ENCODE measurements at regions not wholly inside any gene's neighbourhood (a gene's known extent, or its start where the extent isn't known, plus 50 kb on each side); places are given as distances from the start of the nearest gene placed in this dataset.
"Not testable (repeated sequence)": the region's sequence is repeated elsewhere in the genome, so short reads cannot be mapped to it uniquely, and the experiment has no call there.

- no peak overlapping the region for H3K4me2 ChIP-seq (replicated peaks; ENCODE audit: extremely low read depth, low read length, poor library complexity, severe bottlenecking)
- intact Hi-C loops (cut with micrococcal nuclease), result no loop called here
- H3K36me3 ChIP-seq (replicated peaks in 1 of 2; ENCODE audit: control insufficient read depth in 1 of 2, insufficient read depth in 2 of 2, low read length in 2 of 2), result no peaks in the 10 kb centered on the region
- H3K27me3 Mint-ChIP-seq (ENCODE audit: low read depth in 3 of 3), result no peaks in the 10 kb centered on the region
- no peak overlapping the region for H3K27ac ChIP-seq (ENCODE audit: low read depth in 1 of 2, low read length in 2 of 2)
- no peaks in the 10 kb centered on the region for H3K27me3 ChIP-seq (ENCODE audit: control insufficient read depth in 2 of 2, insufficient read depth in 2 of 2, low read length in 2 of 2)
- no peak for DNase-seq
- no peak overlapping the region for H3K4me3 ChIP-seq (replicated peaks in 1 of 3; ENCODE audit: low read depth in 2 of 3, low read length in 3 of 3)
- no peak overlapping the region for H3K4me3 Mint-ChIP-seq
- H3K4me1 Mint-ChIP-seq, result no peaks in the 10 kb centered on the region
- peaks cover 2 to 4% of the 10 kb centered on the region in 2 donors for H3K9me3 ChIP-seq (replicated peaks in 1 of 2; ENCODE audit: control insufficient read depth in 1 of 2, insufficient read depth in 1 of 2, low read length in 2 of 2)
- no peaks in the 10 kb centered on the region for H3K79me2 ChIP-seq (ENCODE audit: insufficient read depth, low read length)
- no peaks in the 10 kb centered on the region for H3K36me3 Mint-ChIP-seq
- peaks cover 3 to 16% (median 14%) of the 10 kb centered on the region in 7 donors for H3K9me3 Mint-ChIP-seq
- no peak overlapping the region for H3K9ac ChIP-seq (ENCODE audit: insufficient read depth, low read length, poor library complexity, severe bottlenecking)
- WGBS (ENCODE audit: insufficient coverage), result no CpG with 5 or more reads among the region's 3 CpGs
- H3K4me1 ChIP-seq (ENCODE audit: control insufficient read depth in 1 of 2, insufficient read depth in 2 of 2, low read length in 2 of 2), result no peaks in the 10 kb centered on the region
- TF ChIP-seq, protein P1, sequence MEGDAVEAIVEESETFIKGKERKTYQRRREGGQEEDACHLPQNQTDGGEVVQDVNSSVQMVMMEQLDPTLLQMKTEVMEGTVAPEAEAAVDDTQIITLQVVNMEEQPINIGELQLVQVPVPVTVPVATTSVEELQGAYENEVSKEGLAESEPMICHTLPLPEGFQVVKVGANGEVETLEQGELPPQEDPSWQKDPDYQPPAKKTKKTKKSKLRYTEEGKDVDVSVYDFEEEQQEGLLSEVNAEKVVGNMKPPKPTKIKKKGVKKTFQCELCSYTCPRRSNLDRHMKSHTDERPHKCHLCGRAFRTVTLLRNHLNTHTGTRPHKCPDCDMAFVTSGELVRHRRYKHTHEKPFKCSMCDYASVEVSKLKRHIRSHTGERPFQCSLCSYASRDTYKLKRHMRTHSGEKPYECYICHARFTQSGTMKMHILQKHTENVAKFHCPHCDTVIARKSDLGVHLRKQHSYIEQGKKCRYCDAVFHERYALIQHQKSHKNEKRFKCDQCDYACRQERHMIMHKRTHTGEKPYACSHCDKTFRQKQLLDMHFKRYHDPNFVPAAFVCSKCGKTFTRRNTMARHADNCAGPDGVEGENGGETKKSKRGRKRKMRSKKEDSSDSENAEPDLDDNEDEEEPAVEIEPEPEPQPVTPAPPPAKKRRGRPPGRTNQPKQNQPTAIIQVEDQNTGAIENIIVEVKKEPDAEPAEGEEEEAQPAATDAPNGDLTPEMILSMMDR (IDR thresholded peaks at IDR 0.05), result no peak
- no peaks in the 10 kb centered on the region for H4K20me1 ChIP-seq (ENCODE audit: insufficient read depth, low read length)
- no peak overlapping the region for H3K27ac Mint-ChIP-seq
- no peak overlapping the region for H2AFZ ChIP-seq (ENCODE audit: insufficient read depth, low read depth, low read length, poor library complexity, severe bottlenecking)
Measured at GRCh38 chr11:42870480-42870879, 441.3 kb upstream of the API5 start.

GRCh38 chr11:42873800-42874405, 437.9 kb upstream of the API5 start:
- H3K27me3 ChIP-seq (ENCODE audit: control insufficient read depth in 2 of 2, insufficient read depth in 2 of 2, low read length in 2 of 2); H3K4me2 ChIP-seq (replicated peaks; ENCODE audit: extremely low read depth, low read length, poor library complexity, severe bottlenecking); H3K27ac ChIP-seq (ENCODE audit: low read depth in 1 of 2, low read length in 2 of 2); H2AFZ ChIP-seq (ENCODE audit: insufficient read depth, low read depth, low read length, poor library complexity, severe bottlenecking); H3K79me2 ChIP-seq (ENCODE audit: insufficient read depth, low read length); H3K9me3 ChIP-seq (replicated peaks in 1 of 2; ENCODE audit: control insufficient read depth in 1 of 2, insufficient read depth in 1 of 2, low read length in 2 of 2); H4K20me1 ChIP-seq (ENCODE audit: insufficient read depth, low read length); intact Hi-C loops (cut with micrococcal nuclease); H3K36me3 Mint-ChIP-seq; H3K27ac Mint-ChIP-seq; H3K27me3 Mint-ChIP-seq (ENCODE audit: low read depth in 3 of 3); H3K4me1 ChIP-seq (ENCODE audit: control insufficient read depth in 1 of 2, insufficient read depth in 2 of 2, low read length in 2 of 2); H3K36me3 ChIP-seq (replicated peaks in 1 of 2; ENCODE audit: control insufficient read depth in 1 of 2, insufficient read depth in 2 of 2, low read length in 2 of 2); DNase-seq; H3K4me1 Mint-ChIP-seq; H3K4me3 Mint-ChIP-seq; H3K4me3 ChIP-seq (replicated peaks in 1 of 3; ENCODE audit: low read depth in 2 of 3, low read length in 3 of 3); H3K9ac ChIP-seq (ENCODE audit: insufficient read depth, low read length, poor library complexity, severe bottlenecking): not testable (repeated sequence)
- peaks cover 11 to 32% (median 25%) of the 10 kb centered on the region in 7 donors for H3K9me3 Mint-ChIP-seq
- WGBS (ENCODE audit: insufficient coverage), result 95% methylated on average over 20 of the region's 23 CpGs

GRCh38 chr11:42881335-42881734, 430.5 kb upstream of the API5 start:
- H3K4me1 Mint-ChIP-seq; H2AFZ ChIP-seq (ENCODE audit: insufficient read depth, low read depth, low read length, poor library complexity, severe bottlenecking); H3K36me3 ChIP-seq (replicated peaks in 1 of 2; ENCODE audit: control insufficient read depth in 1 of 2, insufficient read depth in 2 of 2, low read length in 2 of 2); intact Hi-C loops (cut with micrococcal nuclease); H3K9ac ChIP-seq (ENCODE audit: insufficient read depth, low read length, poor library complexity, severe bottlenecking); H3K27ac Mint-ChIP-seq; H3K4me3 Mint-ChIP-seq; DNase-seq; H3K36me3 Mint-ChIP-seq; H3K79me2 ChIP-seq (ENCODE audit: insufficient read depth, low read length); H4K20me1 ChIP-seq (ENCODE audit: insufficient read depth, low read length); H3K4me1 ChIP-seq (ENCODE audit: control insufficient read depth in 1 of 2, insufficient read depth in 2 of 2, low read length in 2 of 2); H3K27me3 Mint-ChIP-seq (ENCODE audit: low read depth in 3 of 3); H3K4me3 ChIP-seq (replicated peaks in 1 of 3; ENCODE audit: low read depth in 2 of 3, low read length in 3 of 3); H3K27me3 ChIP-seq (ENCODE audit: control insufficient read depth in 2 of 2, insufficient read depth in 2 of 2, low read length in 2 of 2); H3K27ac ChIP-seq (ENCODE audit: low read depth in 1 of 2, low read length in 2 of 2); H3K4me2 ChIP-seq (replicated peaks; ENCODE audit: extremely low read depth, low read length, poor library complexity, severe bottlenecking): not testable (repeated sequence)
- H3K9me3 Mint-ChIP-seq, result peaks cover 9 to 34% (median 20%) of the 10 kb centered on the region in 7 donors
- WGBS (ENCODE audit: insufficient coverage), result 94% methylated on average over 15 of the region's 17 CpGs
- H3K9me3 ChIP-seq (replicated peaks in 1 of 2; ENCODE audit: control insufficient read depth in 1 of 2, insufficient read depth in 1 of 2, low read length in 2 of 2), result peaks cover 0 to 12% of the 10 kb centered on the region in 2 donors
